Left kidney (tissue), 1 donor: ENCODE measurements at regions not wholly inside any gene's neighbourhood (a gene's known extent, or its start where the extent isn't known, plus 50 kb on each side); places are given as distances from the start of the nearest gene placed in this dataset.
"Not testable (repeated sequence)": the region's sequence is repeated elsewhere in the genome, so short reads cannot be mapped to it uniquely, and the experiment has no call there.

Experiments used
- DNase-seq: peaks from one replicate; pipeline ENCODE4 v3.0.0-alpha.2; 2013

DNA sequence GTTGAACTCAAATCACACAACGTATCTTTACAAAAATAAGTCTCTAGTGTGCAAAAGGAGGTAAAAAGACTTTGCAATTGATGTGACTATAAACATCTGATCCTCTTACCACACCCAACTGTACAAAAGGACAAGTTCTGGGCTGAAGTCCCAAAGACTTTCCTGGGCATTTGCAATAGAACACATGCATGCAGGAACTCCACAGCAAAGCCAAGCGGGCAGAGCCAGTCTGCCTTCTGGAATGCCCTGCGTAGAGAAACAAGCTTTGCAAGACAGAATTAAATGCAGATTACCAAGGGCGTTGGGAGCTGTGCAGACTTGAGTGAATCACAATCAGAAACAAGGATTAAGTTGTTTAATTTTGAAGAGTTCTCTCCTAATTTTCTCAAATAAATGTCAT, 208.4 kb upstream of the ZNF521 start:
- DNase-seq: no peak

DNA sequence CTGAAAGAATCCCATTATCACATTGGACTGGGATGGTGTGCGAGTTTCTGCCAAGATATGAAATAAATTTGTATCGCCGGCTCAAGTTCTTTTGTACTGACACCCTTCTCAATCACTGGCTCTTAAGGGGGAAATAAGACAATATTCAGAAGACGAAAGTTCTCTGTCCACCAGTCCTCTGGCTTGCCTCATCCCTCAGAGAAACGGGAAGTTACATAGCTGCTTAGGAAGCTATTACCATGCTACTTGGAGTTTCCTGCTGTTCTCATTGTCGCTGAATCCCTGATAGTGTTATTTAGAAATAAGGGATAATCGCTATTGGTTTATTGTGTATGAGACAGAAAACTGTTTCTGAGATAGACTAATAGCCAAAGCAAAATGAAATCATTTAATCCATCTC, 205.0 kb upstream of the ZNF521 start:
- DNase-seq: no peak

DNA sequence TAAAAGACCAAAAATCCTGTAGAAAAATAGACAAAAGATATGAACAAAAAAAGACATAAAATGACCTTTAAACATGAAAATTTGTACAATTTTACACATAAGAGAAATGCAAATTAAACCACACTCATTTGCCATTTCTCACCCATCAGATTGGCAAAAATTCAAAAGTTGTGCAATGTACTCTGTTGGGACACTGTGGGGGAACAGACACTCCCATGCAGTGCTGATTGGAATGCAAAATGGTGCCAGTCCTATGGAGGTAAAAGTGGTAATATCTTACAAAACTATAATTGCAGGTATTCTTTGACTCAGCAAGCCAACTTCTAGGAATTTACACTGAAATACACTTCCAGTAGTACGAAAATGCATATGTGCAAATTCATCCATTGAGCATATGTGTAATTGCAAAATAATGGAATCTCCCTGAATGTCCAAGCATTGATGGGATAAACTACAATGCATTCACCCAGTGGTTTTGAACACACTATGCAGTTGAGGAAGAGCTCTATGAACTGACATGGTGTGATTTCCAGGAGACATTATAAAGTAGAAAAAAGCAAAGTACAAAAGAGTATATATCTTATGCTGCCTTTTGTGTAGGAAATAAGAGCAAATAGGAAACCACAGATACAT, 201.8 kb upstream of the ZNF521 start:
- no peak for DNase-seq

DNA sequence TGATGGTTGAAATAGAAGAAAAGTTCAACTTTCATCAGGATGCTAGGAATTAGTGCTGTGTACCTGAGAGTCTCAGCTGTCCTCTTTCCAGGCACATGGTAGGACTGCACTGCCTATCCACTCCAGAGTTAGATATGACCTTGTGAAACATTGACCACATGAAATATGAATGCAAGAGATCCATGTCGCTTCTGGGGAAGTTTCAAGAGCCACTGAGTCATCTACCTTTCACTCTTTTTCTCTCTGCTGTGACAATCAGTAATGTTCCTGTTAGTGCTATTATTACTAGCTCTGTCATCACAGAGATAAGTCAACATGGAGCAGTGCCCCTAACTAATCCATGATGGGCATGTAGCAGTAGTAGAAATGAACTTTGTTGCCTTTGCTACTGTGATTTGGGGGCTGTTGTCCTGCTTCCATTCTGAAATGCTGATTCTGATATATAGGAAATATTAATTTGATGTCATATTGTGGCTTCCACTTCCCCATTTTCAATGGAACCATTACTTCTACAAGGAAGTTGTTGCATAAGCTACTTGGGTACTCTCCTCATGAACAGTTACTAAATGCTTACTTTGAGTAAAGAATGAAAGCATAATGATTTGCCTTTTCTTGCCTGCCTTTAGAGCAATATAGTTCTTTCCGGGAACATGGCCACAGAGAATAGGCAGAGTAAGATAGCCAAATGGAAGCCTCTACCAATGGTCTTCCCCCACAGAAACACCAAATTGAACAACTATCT, 192.8 kb upstream of the ZNF521 start:
- DNase-seq: no peak

DNA sequence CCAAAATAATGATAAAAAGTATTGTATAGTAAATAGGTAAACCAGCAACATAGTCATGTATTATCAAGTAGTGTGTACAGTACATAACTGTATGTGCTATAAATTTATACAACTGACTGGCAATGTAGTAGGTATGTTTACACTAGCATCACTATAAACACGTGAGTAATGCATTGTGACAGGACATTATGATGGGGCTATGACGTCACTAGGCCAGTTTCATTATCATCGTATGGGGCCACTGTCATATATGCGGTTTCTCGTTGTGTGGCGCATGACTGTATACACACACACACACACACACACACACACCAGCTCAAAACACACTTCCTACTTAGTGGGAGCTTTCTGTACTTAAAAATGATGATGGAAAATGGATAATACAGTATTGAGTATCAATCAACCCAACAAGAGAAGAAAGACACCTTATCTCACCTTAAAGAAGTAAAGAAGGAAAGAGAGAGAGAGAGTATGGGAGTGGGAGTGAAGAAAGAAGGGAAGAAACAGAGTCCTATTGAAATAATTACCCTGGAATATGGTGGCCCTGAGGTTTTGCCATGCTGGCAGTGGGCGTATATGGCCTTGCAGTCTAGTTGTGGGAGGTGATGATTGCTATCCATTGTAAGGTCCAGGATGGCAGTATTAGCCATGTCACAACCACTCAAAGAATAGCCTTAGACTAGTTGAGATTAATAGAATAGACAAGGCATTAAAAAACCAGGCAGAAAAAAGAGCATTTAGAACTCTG, 186.4 kb upstream of the ZNF521 start:
- DNase-seq: no peak

DNA sequence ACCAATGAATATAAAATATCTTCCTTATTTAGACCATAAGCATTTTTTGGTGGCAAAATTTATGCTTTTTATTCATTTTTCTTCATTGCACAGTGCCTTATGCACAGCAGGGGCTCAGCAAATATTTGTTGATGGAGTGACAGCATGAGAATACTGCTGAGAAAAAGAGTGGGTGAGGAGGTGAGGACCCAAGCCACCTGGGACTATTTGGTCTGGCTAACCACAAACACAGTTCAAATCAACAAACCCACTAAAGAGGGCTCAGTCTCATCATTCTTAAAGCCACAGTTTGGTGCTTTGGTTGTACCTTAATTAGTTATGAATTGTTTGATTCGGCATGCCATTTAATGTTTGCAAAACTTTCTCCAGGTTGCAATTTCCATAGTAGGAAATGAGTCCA, 183.5 kb upstream of the ZNF521 start:
- DNase-seq: no peak

DNA sequence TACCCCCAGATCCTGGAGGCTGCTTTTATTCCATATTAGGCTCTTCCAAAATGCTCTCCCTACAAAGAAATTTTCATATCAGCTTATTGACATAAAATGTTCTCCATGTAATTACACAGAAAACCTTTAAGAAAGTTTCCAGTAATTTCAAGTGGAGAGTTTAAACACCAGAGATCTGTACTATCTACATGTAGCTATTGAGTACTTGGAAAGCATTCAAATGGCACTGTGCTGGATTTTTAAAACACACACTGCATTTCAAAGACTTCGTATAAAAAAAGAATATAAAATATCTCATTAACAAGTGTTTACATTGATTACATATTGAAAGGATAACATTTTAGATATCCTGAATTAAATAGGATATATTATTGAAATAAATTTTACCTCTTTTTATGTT, 182.4 kb upstream of the ZNF521 start:
- no peak for DNase-seq

DNA sequence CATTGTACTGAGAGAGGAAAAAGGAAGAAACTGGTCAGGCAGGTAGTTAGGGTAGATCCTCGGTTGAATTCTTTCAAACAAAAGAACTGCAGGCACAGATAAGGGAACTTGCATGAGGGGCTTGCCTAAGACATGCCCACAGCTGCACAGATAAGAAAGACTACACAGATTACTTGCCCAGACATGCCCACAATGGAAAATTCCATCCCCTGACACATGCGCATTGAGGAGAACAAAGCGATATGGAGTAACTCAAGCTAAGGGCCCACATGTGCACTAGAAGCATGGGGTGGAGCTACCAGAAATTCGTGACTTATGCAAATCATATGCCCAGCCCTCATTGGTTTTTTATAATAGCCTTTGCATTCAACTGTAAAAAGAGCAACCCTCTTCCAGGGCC, 181.3 kb upstream of the ZNF521 start:
- DNase-seq: no peak

DNA sequence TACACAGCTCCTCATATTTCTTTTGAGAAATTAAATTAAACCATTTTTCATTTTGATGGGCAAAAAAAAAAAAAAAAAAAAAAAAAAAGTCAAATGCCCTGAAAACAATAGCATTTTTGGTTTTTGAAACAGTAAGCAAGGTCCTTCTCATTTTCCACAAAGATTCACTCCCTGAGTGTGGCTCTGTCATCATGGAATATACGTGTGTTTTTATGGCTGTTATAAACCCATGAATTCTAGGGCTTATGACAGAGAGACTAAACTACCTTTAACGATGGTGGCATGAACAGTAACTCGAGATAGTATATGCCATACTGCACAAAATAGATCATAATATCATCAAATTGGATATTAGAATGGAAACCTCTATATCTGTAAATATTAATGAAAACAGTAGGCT, 179.2 kb upstream of the ZNF521 start:
- no peak for DNase-seq

DNA sequence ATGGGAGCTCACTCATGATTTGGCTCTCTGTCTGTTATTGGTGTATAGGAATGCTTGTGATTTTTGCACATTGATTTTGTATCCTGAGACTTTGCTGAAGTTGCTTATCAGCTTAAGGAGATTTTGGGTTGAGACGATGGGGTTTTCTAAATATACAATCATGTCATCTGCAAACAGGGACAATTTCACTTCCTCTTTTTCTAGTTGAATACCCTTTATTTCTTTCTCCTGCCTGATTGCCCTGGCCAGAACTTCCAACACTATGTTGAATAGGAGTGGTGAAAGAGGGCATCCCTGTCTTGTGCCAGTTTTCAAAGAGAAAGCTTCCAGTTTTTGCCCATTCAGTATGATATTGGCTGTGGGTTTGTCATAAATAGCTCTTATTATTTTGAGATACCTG, 173.8 kb upstream of the ZNF521 start:
- not testable (repeated sequence) for DNase-seq

DNA sequence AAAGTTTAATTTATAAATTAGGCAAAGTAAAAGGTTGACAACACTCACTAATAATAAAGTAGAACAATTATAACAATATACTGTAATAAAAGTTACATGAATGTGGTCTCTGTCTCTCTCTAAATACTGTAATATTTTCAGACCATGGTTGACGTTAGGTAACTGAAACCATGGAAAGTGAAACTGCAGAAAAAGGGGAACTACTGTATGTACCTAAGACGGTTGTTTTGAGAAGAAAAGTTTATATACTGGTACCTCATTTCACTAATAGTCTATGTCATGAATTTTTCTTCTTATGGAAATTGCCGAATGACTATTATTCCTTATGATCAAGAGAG, 166.7 kb upstream of the ZNF521 start:
- no peak for DNase-seq

DNA sequence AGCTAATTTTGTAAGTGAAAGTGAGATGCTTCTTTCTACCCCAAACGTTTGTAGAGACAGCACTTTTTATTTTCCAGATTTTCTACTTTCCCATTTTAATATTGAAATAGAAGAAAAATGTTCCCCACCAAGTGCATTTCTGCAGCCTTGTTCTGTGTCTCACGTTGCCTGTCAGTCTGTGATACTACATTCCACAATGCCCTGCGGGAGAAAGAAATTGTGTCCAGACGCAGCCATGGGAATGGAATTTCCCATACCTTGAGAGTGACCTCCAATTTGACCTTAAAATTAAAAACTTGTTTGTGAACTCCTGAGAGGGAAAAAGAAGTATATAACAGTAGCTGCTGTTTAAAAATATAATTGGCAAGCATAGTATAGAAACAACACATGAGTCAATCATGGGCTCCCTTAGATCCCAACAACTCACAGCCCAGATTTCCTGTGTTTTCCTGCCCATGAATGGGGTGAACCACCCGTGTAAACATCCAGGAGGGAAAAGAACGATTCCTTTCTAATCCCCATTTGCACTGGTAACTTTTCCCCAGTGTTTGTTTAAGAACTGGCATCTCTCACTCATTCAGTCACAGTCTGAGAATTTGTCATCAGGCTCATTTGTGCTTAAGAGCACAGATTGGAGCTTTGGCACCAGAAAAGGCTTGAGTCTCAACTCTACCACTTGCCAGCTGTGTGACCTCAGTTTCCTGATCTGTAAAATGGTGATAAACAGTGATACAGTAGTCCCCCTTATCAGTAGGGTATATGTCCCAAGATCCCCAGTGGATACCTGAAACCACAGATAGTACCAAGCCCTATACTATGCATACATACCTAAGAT, 166.1 kb upstream of the ZNF521 start:
- DNase-seq: no peak

DNA sequence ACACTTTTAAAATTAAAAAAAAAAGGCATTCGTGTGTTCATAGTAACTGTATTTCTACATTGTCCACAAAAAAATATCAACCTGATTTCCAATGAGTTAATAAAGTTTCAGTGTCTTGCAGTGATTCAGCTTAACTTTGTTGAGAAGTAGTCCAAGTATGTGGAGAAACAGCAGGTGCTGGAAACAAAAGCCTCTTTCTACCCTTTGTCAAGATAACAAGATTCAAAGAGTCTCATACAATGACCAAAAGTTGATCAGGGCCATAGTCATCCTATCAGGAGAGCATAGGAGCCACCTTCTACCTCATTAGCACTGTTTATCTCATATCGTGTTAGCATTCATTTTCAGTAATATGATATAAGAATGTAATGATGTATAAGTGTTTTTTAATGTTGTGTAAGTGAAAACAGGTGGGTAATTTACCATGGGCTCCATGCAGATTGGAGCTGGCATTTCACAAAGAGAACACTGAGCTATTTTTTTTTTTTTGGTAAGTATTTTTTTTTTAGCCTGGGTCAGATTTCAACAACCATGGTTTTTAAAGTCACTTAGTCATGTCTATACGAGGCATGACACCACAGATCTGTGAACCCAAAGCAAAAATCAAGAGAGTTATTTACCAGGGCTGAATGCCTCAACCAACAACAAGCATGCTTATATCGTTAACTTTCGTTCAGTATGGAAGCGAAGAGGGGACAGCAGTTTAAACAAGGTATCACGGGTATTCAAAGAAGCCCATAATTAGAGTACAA, 165.0 kb upstream of the ZNF521 start:
- no peak for DNase-seq

DNA sequence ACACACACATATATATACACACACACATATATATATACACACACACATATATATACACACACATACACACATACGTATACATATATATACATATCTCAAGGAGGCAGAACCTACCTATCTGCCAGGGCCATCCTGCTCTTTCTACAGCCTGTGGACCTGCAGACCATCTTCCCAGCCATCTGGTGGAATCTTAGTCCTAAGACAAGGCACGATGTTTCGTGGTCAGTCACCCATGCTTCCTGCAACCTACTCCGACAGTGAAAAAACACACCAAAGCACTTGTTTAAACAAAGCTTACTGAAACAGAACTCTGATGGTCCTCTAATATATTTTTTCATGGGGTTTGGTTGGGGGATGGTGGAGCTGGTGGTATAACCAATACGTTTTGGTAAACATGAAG, 164.2 kb upstream of the ZNF521 start:
- DNase-seq: no peak

DNA sequence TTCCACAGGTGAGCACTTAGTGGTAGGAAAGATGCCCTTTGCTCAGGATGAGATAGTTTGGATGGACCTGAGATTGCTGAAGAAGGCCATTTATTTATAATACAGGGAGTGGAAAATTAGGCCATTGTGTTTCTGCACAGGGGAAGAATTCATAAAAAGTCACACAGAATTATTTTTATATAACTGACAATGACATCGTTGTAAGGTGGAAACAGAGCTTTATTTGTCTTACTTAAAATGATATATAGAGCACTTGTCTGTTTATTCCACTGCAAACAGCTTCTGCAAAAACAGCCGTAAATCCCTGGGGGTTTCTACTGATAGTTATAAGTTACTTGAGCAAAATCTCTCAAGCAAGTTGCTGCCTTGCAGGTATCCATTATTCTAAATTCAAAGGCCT, 158.1 kb upstream of the ZNF521 start:
- DNase-seq: no peak

DNA sequence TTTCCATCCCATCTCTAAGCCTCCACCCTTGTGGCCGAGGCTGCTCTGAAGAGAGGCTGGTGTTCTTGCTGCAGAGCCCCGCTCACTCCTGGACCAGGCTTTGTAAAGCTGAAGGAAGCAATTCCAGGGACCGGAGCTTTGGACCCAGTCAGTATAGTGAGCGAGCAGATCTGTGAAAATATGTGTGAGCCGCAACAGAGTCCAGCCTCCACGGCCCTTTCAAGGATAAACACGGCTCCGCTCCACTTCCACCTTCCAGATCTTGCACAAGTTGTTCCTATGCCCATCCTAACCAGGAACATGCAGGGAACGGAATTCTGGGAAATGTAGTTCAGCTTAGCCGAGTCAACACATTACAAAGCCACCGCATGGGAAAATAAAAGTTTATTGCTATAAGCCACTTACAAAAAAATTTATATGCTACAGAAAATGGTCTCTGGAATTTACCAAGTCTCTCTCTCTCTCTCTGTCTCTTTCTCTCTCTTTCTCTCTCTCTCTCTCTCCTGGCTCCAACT, 151.7 kb upstream of the ZNF521 start:
- DNase-seq: peak; percentile 78

DNA sequence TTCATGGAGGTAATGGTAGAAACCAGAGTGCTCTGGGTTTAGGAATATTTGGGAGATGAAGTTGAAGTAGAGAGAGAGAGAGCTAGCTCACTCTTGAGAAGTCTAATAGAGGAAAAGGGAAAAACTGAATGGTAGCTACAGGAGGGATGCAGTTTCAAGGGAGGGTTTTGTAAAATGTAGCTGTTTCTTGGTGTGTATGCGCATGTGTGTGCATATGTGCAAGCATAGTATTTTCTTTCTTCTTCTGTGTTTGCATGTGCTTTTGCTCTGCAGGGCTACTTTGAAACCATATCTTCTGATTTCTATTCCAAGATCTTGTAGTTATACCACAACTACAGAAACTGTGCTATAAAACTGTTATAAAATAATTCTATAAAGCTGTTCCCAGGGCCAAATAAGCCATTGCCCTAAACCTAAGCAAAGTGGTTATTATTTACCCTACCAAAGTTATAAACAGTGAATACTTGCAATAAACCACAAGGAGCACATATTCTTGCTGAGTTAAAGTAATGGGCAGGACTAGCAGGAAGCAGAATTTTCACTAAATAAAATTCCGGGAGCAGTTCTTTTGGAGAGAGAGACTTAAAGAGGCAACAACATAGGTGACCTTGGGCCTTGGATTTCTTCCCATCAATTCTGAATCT, 145.3 kb upstream of the ZNF521 start:
- no peak for DNase-seq

DNA sequence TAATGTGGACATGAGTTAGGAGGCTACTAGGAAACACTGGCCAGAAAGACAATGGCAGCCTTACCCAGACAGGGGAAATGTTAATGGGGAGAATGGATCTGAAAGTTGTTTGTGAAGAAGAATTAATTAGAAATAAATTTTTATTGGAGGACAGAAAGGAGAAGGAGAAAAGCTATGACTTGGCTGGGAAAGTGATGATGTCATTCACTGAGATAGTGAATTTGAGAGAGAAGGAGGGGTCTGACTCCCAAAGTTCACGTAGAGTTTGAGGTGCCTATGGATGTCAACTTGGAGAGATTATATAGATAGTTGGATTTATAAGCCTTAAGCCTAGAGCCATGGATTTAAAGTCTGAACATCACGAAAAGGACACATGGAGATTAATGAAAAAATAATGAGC, 144.6 kb upstream of the ZNF521 start:
- no peak for DNase-seq

DNA sequence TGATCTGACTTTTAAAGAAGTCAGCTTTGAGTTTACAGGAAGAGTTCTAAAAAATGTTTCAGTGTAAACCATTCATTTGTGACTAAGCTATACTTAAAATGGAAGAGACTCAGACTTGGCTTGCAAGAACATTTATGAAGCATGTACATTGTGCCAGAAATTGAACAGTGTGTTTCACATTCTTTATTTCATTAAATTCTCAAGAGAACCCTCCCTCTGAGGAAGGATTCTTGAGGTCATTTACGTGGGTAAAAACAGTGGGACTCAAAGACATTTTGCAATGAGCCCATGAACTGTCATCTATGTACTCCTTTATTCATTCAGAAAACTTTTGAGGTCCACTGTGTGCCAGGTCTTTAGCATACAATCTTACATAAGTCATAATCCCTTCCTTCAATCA, 143.6 kb upstream of the ZNF521 start:
- DNase-seq: no peak

DNA sequence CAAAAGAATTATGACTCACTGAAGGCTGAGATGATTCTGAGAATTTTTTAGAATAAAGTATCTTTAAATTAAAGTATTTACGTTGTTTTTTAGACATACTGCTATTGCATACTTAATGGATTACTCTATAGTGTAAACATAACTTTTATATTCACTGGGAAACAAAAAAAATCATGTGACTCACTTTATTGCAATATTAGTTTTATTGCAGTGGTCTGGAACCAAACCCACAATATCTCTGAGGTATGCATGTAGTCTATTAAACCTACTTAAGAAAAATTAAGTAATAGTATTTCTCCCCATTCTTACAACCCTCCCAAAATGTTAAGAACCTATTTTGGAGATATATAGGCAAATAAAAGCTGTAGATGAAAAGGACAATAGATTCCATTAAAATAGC, 142.9 kb upstream of the ZNF521 start:
- no peak for DNase-seq

DNA sequence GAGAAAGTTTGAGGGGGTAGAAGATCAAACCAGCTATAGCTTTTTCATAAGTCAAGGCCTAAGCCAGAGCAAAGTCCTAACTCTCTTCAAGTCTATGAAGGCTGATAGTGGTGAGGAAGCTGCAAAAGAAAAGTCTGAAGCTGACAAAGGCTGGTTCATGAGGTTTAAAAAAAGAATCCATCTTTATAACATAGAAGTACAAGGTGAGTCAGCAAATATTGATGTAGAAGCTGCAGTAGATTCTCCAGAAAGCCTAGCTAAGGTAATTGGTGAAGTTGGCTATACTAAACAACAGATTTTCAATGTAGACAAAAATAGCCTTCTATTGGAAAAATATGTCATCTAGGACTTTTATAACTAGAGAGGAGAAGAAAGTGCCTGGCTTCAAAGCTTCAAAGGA, 141.4 kb upstream of the ZNF521 start:
- no peak for DNase-seq
